ENCODE measurements at regions not wholly inside any gene's neighbourhood (a gene's known extent, or its start where the extent isn't known, plus 50 kb on each side); places are given as distances from the start of the nearest gene placed in this dataset.

DNA sequence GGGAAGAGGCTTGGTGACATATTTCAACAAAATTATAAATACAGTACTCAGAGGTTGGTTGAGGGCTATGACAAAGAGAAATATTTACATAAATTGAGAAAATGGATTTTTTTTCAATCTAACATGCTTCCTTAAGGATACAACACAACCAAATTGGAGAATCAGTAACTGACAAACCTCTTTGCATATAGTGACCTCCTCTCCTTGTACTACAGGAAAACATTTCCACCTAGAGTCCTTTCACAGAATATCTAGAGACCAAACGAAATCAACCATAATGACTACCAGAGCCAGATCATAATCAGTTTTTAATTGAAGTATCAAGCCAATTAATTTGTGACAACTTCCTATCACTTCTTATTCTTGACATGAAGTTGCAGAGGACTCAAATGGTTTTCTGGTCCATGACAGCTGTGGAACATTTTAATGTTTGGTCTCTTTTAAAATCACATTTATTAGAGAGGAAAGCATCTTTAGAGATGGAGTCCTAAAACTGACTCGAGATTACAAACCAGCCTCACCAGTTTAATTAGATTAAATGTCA, 1636.5 kb upstream of the C9orf72 start:
- TF ChIP-seq, protein P1, sequence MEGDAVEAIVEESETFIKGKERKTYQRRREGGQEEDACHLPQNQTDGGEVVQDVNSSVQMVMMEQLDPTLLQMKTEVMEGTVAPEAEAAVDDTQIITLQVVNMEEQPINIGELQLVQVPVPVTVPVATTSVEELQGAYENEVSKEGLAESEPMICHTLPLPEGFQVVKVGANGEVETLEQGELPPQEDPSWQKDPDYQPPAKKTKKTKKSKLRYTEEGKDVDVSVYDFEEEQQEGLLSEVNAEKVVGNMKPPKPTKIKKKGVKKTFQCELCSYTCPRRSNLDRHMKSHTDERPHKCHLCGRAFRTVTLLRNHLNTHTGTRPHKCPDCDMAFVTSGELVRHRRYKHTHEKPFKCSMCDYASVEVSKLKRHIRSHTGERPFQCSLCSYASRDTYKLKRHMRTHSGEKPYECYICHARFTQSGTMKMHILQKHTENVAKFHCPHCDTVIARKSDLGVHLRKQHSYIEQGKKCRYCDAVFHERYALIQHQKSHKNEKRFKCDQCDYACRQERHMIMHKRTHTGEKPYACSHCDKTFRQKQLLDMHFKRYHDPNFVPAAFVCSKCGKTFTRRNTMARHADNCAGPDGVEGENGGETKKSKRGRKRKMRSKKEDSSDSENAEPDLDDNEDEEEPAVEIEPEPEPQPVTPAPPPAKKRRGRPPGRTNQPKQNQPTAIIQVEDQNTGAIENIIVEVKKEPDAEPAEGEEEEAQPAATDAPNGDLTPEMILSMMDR (IDR thresholded peaks at IDR 0.05) = no peak
- no peaks in the 10 kb centered on the region for H3K9me3 ChIP-seq
- peaks cover 53 to 54% of the 10 kb centered on the region in 2 donors for H3K27me3 ChIP-seq
- ATAC-seq = no peak
- no peak overlapping the region for H3K27ac ChIP-seq
- H3K4me1 ChIP-seq = peaks cover 13% of the 10 kb centered on the region in 2 donors
- no peak for DNase-seq
- intact Hi-C loops (cut with DNase I) = no loop called here
- H3K4me3 ChIP-seq = no peak overlapping the region
- H3K36me3 ChIP-seq = no peaks in the 10 kb centered on the region

DNA sequence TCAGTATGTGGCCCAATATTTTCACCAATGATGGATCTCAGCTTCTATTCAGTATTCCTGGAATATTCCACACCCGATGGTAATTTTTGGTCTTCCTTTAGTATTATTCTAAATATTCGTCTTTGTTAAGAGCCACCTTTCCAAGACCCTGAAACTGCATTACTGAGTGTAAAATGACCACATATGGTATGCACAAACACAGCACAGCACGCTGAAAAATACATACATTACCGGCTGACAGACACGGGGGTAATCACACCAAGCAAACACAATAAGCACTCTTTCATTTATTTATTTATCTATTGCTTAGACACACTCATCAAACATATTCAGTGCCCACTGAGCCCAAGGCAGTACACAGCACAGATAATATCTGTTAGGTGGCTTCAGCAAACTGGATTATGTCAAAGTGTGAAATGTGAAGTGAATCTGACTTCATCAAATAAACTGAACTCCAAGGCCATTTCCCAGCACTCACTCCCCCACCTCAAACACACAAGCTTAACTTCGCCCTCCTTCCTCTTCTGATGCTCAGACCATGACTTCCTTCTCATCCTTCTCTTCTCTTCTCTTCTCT, 1637.8 kb upstream of the C9orf72 start:
- Histone ChIP-seq H3K9me3 (no peaks in the 10 kb centered on the region), H3K27me3 (peaks cover 65 to 66% of the 10 kb centered on the region in 2 donors), H3K36me3 (no peaks in the 10 kb centered on the region), H3K27ac (no peak overlapping the region), H3K4me3 (no peak overlapping the region), H3K4me1 (peaks cover 13% of the 10 kb centered on the region in 2 donors)
- intact Hi-C loops (cut with DNase I) = no loop called here
- DNase-seq (no peak), ATAC-seq (no peak)
- TF ChIP-seq, protein P1 (IDR thresholded peaks at IDR 0.05) = no peak

DNA sequence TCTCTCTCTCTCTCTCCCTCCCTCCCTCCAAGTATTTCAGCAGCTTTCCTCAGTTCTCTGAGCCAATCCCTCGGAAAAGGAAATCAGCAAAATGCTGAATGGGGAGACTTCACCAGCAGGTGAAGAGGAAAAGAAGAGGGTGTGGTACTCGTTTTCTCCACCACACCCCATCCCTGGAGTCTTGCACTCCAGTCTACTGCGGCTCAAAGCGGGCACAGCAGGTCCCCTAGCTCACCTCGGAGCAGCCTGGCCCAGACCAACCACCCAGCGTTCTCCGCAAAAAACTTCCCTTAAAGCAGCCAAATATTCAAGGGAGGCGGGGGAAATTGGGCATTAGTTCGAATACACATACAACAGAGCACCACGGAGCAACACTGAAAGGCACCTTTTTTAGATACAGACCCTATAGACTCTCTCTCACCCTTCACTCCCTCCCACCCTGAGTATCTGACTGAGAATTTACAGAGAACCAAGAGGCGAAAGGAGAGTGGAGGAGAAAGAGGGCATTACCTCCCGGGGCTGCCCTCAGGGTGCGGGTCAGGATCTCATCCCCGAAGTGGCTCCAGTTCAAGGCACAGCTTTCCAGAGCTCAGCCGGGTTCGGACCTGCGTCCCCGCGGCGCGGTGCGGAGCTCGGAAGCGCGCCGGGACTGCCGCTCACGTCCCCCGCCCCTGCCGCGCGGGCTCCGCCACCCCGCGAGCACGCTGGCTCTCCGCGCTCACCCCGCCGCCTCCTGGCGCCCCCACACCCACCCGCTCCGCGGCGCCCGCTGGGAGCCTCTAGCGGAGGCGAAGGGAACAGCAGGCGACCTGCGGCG, 1638.5 kb upstream of the C9orf72 start:
- Histone ChIP-seq H3K27ac (no peak overlapping the region), H3K4me3 (peak overlapping the region; percentile 7 to 17), H3K36me3 (no peaks in the 10 kb centered on the region), H3K4me1 (peaks cover 13% of the 10 kb centered on the region in 2 donors), H3K27me3 (peaks cover 67 to 72% of the 10 kb centered on the region in 2 donors), H3K9me3 (no peaks in the 10 kb centered on the region)
- ATAC-seq (peak; percentile 92), DNase-seq (peak in 3 of 4 donors; percentile 40 to 88 (median 65))
- intact Hi-C loops (cut with DNase I) = no loop called here
- TF ChIP-seq, protein P1 (IDR thresholded peaks at IDR 0.05) = peak; percentile 67 to 72

DNA sequence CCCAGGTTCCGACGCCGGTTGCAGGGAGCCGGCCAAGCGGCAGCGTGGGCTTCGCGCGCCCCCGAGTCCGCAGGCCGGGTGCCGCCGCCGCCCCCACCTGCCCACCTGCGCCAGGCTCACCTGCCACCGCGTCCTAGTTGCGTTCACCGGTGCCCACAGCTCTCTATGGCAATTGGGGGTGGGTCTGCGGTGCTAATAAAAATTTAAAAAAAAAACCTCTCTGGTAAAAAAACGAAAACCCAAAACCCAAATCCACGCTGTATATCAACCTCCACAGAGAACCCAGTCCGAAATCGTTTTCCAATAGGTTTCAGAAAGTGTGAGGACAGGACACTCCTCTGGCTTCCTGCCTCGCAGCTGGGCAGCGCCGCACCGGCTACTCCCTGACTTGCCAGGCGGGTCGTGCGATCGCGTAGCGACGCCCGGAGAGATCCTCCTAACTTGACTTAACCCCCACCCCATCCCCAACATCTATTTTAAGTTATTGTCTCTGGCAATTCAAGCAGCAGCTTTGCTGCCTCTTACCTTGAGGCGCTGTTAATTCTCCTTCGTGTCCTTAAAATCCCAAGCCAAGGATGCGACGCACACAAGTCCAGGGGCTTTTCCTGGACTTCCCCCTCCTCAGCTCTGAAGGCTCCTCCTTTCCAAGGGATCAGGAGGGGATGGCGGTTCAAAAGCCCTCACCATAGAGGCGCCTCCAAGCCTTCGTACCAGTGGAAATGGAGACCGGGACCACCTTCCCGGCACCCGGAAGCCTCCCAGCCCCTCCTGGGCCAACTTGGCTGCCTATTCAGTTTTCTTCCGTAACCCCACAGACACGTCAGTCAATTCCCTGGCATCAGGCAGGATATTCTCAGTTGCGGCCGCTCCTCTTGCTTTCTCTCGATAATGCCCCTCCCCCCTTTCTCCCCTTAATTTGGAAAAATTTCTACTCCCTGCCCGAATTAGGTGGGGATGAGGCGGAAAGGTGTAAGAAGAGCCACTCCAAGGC, 1639.4 kb upstream of the C9orf72 start:
- no peaks in the 10 kb centered on the region for H3K36me3 ChIP-seq
- peaks cover 67 to 80% of the 10 kb centered on the region in 2 donors for H3K27me3 ChIP-seq
- peak in 1 of 4 donors; percentile 66 for DNase-seq
- H3K9me3 ChIP-seq = no peaks in the 10 kb centered on the region
- ATAC-seq = peak; percentile 54
- intact Hi-C loops (cut with DNase I) = no loop called here
- peaks cover 13% of the 10 kb centered on the region in 2 donors for H3K4me1 ChIP-seq
- peak overlapping the region; percentile 17 to 24 for H3K4me3 ChIP-seq
- H3K27ac ChIP-seq = no peak overlapping the region
- TF ChIP-seq, protein P1 (IDR thresholded peaks at IDR 0.05) = peak in 1 of 2 donors; percentile 14
